SJCRH30 (cell line): ENCODE measurements at regions not wholly inside any gene's neighbourhood (a gene's known extent, or its start where the extent isn't known, plus 50 kb on each side); places are given as distances from the start of the nearest gene placed in this dataset.
A peak's percentile ranks its signal among the peaks of the same experiment; 100 is the strongest.

ENCODE experiments used
- DNase-seq, 2 experiments: peaks; one replicate each; pipeline ENCODE4 v3.0.0-alpha.2; 2015 to 2020
- H3K27ac ChIP-seq: fragments of 250-450 bp; sonication (Bioruptor Pico); 2 replicates; pipeline ENCODE4 v1.5.1; 2020; ENCODE audit warnings: mild to moderate bottlenecking, moderate library complexity
- H3K27me3 ChIP-seq: fragments of 250-450 bp; sonication (Bioruptor Pico); 2 replicates; pipeline ENCODE4 v1.5.1; 2020; ENCODE audit warnings: mild to moderate bottlenecking, moderate library complexity
- H3K36me3 ChIP-seq: fragments of 250-450 bp; sonication (Bioruptor Pico); 2 replicates; pipeline ENCODE4 v1.5.1; 2020; ENCODE audit warnings: mild to moderate bottlenecking, moderate library complexity
- H3K4me1 ChIP-seq: fragments of 250-450 bp; sonication (Bioruptor Pico); 2 replicates; pipeline ENCODE4 v1.5.1; 2020; ENCODE audit warnings: mild to moderate bottlenecking, moderate library complexity
- H3K4me3 ChIP-seq: fragments of 250-450 bp; sonication (Bioruptor Pico); 2 replicates; pipeline ENCODE4 v1.5.1; 2020; ENCODE audit warnings: mild to moderate bottlenecking, moderate library complexity
- H3K9me3 ChIP-seq: fragments of 250-450 bp; sonication (Bioruptor Pico); replicated peaks from 2 replicates; pipeline ENCODE4 v1.5.1; 2020; ENCODE audit warnings: mild to moderate bottlenecking, moderate library complexity

DNA sequence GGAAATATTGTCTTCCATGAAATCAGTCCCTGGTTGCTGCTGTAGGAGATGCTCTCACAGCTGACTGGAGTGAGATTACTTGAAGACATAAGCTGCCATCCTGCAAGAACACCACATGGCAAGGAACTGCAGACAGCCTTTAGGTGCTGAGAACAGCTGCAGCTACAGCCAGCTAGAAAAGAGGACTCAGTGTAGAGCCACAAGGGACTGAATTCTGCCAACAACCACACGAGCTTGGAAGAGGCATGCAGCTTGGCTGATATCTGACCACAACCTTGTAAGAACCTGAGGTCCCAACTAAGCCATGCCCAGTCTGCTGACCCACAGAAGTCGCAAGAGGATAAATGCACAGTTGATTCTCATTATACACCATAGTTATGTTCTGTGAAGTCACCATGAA, 181.8 kb upstream of the ARL4C start:
- DNase-seq: peak; percentile 82 to 86
- Histone ChIP-seq H3K4me3 (no peak overlapping the region), H3K4me1 (peaks cover 56% of the 10 kb centered on the region), H3K36me3 (no peaks in the 10 kb centered on the region), H3K9me3 (no peaks in the 10 kb centered on the region), H3K27me3 (no peaks in the 10 kb centered on the region), H3K27ac (peak overlapping the region; percentile 48)

DNA sequence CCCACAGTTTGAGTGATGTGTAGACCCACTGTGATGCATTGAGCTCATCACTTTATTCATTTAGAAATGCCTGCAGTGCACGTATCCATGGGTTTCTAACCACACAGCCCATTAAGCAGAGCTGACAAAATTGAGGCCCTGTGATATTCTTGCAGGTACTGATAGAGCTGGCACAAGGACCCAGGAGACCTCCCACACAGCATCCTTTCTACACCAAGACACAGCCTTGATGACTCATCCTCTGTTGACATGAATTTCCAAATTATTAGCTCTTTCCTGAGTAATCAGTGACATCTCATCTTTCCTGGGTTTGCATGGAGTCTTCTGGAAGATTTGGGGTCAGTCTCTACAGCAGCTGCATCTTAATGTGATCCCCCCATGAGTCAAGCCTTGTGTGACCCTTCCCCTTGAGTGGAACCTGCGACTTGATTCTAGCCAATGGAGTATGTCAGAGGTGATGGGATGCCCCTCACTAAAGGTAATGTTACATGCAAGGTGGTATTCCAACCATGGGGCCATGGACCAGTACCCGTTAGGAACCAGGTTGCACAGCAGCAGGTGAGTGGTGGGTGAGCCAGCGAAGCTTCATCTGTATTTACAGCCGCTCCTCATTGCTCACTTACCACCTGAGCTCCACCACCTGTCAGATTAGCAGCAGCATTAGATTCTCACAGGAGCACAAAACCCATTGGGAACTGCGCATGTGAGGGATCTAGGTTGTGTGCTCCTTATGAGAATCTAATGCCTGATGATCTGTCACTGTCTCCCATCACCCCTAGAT, 181.1 kb upstream of the ARL4C start:
- no peaks in the 10 kb centered on the region for H3K27me3 ChIP-seq
- H3K4me3 ChIP-seq: no peak overlapping the region
- H3K27ac ChIP-seq: no peak overlapping the region
- DNase-seq: no peak
- H3K9me3 ChIP-seq: no peaks in the 10 kb centered on the region
- H3K36me3 ChIP-seq: no peaks in the 10 kb centered on the region
- peaks cover 55% of the 10 kb centered on the region for H3K4me1 ChIP-seq

DNA sequence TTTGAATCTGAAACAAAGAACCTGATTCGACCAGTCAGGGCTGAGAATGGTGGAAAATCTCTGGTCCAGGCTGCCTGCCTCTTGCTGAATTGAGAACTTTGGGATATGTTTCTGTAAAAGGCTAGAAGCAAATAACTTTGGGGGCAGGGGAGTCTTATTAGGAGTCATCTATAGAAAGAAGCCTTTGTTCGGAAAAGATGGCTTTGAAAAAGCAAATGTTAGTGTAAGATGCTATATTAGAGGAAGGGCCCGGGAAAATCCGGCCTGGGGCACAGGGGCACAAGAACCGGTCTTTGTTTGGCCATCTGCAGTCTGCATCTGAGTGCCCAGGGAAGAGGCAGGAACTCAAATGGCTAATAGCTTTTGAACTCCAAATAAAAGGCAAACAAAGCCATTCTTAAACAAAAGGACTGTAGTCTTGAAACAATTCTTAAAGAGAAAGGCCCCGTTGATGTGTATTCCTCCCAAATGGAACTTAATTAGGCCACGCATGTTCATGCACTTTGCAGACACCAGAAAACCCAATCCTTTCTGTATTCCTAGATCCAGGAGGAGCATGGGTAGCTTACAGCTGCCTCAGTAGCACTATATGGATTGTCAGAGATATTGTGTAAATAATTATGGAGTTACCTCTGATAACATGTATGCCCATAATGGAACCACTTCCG, 180.0 kb upstream of the ARL4C start:
- H3K4me1 ChIP-seq: peaks cover 51% of the 10 kb centered on the region
- no peak overlapping the region for H3K4me3 ChIP-seq
- DNase-seq: no peak
- no peaks in the 10 kb centered on the region for H3K27me3 ChIP-seq
- H3K36me3 ChIP-seq: no peaks in the 10 kb centered on the region
- no peak overlapping the region for H3K27ac ChIP-seq
- no peaks in the 10 kb centered on the region for H3K9me3 ChIP-seq

DNA sequence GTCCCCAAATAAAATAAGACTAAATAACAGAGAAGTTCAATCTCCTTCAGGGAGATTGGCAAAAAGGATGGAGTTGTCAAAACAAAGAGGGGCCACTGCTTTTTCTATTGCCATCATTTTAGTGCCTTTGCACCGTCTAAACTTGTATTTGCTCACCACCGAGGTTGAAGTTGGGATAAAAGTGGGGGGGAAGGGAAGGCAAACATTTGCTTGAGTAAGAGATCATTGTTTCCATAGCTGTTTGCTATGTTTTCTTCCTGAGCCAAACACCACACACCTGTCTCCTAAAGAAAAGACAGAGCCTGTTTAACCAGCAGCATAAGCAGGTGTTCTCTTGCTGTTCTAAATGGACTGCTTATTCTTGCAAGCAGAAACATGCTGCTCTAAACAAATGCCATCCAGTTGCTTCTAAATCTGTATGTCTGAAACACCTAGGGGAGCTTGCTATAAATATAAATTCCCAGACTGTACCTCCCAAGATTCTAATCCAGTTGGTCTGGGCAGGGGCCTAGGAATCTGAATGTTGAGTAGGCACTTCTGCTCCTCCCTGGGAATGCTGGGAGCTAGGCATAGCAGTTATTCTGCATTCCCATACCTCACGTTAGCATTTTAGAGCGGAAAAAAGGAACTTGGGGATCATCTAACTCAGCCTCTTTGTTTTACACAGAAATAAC, 179.4 kb upstream of the ARL4C start:
- no peak overlapping the region for H3K4me3 ChIP-seq
- peaks cover 45% of the 10 kb centered on the region for H3K4me1 ChIP-seq

DNA sequence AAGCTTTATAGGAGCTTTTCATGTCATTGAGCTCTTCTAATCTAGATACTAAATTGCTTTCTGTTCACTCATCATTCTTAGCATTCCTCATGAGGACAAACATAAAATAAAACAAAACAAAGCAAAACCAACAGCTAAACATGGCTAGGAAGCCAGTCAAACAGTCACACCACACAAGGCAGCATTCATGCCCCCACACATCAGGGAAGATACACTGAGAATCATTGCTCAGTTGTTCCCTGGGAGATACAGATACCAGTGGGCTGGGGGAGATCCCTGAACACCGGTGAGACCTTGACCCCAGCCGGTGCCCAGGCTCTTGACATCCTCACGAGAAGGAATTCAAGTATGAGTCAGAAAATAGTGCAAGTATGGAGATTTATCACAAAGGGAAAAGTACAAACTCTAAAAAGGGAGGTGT, 177.9 kb upstream of the ARL4C start:
- Histone ChIP-seq H3K27ac (no peak overlapping the region), H3K36me3 (no peaks in the 10 kb centered on the region), H3K4me3 (no peak overlapping the region), H3K27me3 (no peaks in the 10 kb centered on the region), H3K9me3 (no peaks in the 10 kb centered on the region), H3K4me1 (peaks cover 32% of the 10 kb centered on the region)
- DNase-seq: no peak

More for the DNA sequence above, 179.4 kb upstream of the ARL4C start:
- H3K27me3 ChIP-seq: no peaks in the 10 kb centered on the region
- H3K27ac ChIP-seq: no peak overlapping the region
- no peaks in the 10 kb centered on the region for H3K9me3 ChIP-seq
- no peaks in the 10 kb centered on the region for H3K36me3 ChIP-seq
- peak in 1 of 2 experiments; percentile 18 for DNase-seq

DNA sequence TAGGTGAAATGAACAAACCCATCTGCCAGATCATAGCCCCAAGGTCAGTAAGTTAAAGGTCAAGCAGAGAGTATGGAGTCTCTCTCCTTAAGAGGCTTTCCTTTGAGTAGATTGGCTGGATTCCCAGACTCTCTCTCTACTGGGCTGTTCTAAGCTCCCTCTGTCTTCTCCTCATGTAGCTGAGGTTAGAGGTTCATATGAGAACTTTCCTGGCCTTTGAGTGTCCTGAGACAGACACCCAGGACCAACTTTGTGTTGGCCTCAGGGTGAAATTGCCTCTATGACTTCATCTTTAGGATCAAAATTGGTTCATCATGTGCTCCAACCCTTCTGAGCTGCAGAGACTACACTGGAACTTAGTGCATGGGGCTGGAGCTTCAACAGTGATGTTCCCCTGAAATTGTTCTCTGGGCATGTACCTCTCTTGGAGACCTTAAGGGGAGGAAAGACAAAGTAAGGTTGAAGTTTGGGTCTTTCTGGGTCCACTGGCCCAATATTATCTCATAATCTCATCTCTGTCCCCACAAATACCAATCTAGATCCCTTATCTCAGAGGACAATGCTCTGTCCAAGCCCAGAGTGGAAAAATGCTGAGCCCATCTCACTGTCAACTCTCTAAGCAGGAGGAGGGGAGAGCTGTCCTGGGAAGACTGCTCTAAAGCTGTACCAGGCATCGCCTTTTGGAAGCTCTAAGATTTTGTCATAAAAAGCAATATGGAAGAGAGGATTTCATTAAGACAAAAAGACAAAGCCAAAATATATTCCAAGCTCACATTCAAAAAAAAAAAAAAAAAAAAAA, 177.3 kb upstream of the ARL4C start:
- H3K9me3 ChIP-seq: no peaks in the 10 kb centered on the region
- no peaks in the 10 kb centered on the region for H3K36me3 ChIP-seq
- no peak for DNase-seq
- H3K4me1 ChIP-seq: peaks cover 25% of the 10 kb centered on the region
- H3K4me3 ChIP-seq: no peak overlapping the region
- no peak overlapping the region for H3K27ac ChIP-seq
- H3K27me3 ChIP-seq: no peaks in the 10 kb centered on the region

DNA sequence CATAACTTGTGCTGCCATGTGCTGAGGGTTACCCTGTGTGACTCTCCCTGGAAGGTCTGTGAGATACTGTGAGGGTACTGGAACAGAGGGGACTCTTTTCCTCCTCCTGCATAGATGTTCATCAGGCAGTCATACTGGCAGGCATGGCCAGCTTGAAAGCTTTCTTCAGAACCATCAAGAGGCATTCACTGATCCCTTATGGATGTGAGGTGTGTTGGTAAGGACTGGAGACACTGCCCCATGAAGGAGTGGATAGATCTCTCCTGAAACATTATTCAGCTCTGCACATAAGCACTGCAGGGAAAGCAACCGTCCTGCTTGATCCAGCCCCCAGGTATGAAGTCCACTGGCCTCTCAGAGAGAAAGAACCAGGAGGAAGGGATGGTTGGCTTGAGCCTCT, 176.6 kb upstream of the ARL4C start:
- Histone ChIP-seq H3K27ac (no peak overlapping the region), H3K4me3 (no peak overlapping the region), H3K9me3 (no peaks in the 10 kb centered on the region), H3K4me1 (peaks cover 20% of the 10 kb centered on the region), H3K27me3 (no peaks in the 10 kb centered on the region), H3K36me3 (no peaks in the 10 kb centered on the region)
- no peak for DNase-seq

DNA sequence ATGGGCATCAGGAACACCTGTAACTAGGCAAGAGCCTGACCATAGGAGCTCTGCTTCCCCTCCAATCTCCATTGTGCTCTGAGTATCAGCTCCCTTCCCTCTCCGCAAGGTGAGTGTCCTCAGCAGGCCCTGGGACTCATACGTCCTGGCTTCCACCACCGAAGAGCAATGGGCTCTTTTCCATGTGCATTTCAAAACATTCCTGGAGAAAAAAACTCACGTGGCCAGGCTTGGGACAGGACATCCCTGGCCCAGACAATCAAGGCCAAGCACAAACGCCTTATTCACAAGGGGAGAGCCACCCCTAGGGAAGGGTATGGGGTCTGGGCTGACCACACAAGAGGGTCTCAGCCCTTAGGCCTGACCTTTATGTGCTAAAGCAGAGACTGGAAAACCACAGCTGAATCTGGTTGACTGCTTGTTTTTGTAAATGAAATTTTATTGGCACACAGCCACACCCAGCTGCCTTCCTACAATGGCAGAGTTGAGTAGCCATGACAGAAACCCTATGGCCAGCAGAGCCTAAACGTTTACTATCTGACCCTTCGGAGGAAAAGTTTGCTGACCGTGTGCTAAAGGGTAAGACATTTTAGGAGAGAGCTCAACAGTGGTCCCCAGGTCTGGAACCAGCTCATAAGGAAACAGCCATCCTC, 175.7 kb upstream of the ARL4C start:
- Histone ChIP-seq H3K4me1 (peaks cover 12% of the 10 kb centered on the region; the same call in 1 of the 2 replicates), H3K36me3 (no peaks in the 10 kb centered on the region), H3K27me3 (no peaks in the 10 kb centered on the region), H3K9me3 (no peaks in the 10 kb centered on the region), H3K27ac (no peak overlapping the region), H3K4me3 (no peak overlapping the region)
- peak in 1 of 2 experiments; percentile 25 for DNase-seq

DNA sequence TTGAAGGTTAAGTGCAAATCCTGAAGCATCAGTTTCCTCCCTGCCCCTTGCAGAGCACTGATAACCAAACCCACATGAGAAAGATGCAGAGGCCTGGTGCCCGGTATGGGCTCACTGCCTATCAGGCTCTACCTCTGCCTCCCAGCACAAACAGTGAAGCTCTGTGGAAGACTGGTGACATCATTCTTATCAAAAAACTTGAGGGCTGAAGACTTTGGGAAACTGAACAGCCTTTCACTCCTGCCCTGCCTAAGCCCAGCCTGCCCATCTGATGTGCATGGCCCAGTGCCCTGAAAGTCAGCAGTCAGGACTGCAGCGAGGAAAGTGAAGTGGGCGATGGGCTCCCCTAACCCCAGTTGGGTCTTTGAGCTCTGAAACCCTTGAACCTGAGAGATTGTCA, 174.8 kb upstream of the ARL4C start:
- H3K9me3 ChIP-seq: no peaks in the 10 kb centered on the region
- H3K27me3 ChIP-seq: no peaks in the 10 kb centered on the region
- no peaks in the 10 kb centered on the region for H3K36me3 ChIP-seq
- peaks cover 10% of the 10 kb centered on the region; the same call in 1 of the 2 replicates for H3K4me1 ChIP-seq
- H3K27ac ChIP-seq: no peak overlapping the region
- DNase-seq: no peak
- no peak overlapping the region for H3K4me3 ChIP-seq

DNA sequence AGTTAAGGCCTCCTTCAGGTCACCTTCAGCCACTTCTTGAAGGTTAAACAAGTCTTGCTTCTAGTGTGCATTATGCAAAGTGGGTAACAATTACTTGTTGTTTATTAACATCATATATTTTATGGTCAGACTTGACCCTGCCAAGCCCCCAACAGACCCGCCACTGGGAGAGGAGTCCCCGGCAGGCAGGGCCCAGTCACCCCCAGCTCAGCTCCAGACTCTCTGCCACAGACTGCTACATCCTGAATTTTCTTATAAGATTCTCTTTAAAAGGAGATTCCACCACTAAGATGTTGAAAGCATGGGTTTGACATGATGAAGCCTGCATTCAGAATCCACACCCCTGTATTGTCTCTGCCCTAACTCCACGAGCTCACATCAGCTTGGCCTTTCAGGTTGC, 174.3 kb upstream of the ARL4C start:
- Histone ChIP-seq H3K4me1 (peaks cover 5% of the 10 kb centered on the region; the same call in 1 of the 2 replicates), H3K9me3 (no peaks in the 10 kb centered on the region), H3K27me3 (no peaks in the 10 kb centered on the region), H3K27ac (no peak overlapping the region), H3K36me3 (no peaks in the 10 kb centered on the region), H3K4me3 (no peak overlapping the region)
- DNase-seq: no peak

DNA sequence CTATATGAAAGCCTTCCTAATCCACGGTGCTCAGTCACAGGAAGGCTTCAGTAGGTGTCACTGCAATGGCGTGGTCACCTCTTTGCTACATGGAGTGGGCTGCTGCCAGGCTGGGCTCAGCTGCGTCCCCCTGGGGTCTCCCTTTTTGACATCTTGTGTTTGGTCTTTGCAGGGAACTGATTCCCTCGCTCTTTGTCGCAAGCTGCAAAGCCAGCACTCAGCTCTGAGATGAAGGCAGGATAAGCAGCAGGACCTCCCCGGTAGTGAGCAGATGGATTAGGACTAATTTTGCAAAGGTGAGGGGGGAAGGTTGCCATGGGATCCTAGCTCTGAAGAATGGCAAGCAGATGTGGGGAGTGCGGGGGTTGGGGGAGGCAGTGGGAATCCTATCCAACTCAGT, 173.9 kb upstream of the ARL4C start:
- Histone ChIP-seq H3K27ac (no peak overlapping the region), H3K4me3 (no peak overlapping the region)
- DNase-seq: no peak

DNA sequence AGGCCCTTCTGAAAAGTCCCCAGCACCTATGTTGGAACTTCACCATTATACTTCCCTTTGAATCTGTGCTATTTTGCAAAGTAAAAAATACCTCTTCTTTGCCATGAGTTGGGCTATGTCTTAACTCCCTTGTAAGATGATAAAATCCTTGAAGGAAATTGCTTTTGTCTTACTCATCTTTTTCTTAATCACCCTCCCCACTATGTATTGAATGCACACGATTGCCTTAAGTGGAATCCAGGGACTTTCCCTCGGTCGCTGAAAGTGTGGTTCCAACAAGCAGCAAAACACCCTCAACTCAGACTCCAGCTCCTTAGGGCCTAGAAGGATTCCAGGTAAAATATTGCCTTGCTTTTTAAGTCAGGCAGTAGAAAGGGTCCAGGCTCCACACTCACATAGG, 173.2 kb upstream of the ARL4C start:
- peaks cover 3% of the 10 kb centered on the region; the same call in 1 of the 2 replicates for H3K4me1 ChIP-seq
- no peak overlapping the region for H3K27ac ChIP-seq
- no peaks in the 10 kb centered on the region for H3K9me3 ChIP-seq
- H3K36me3 ChIP-seq: no peaks in the 10 kb centered on the region
- H3K27me3 ChIP-seq: no peaks in the 10 kb centered on the region
- no peak overlapping the region for H3K4me3 ChIP-seq
- no peak for DNase-seq

More for the DNA sequence above, 173.9 kb upstream of the ARL4C start:
- Histone ChIP-seq H3K9me3 (no peaks in the 10 kb centered on the region), H3K36me3 (no peaks in the 10 kb centered on the region), H3K27me3 (no peaks in the 10 kb centered on the region), H3K4me1 (peaks cover 3% of the 10 kb centered on the region; the same call in 1 of the 2 replicates)

DNA sequence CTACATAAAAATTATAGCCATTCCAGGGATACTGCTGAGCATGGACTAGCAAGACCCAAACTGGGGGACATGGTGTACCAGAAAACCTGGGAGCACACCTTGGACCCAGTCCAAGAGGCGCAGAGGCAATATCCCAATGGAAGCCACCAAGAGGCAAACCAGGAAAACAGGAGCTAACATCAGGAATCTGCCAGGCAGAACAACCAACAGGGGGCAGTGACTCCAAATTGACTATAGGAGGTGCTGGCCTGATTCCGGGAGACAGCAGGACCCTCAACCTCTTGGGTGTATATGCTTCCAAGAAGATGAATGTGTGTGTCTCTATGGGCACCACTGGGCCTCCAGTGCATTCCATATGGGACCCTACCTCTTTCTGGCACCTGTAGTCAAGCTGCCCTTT, 172.7 kb upstream of the ARL4C start:
- H3K4me3 ChIP-seq: no peak overlapping the region
- no peaks in the 10 kb centered on the region for H3K36me3 ChIP-seq
- no peaks in the 10 kb centered on the region for H3K27me3 ChIP-seq
- peak in 1 of 2 experiments; percentile 25 for DNase-seq
- H3K4me1 ChIP-seq: peaks cover 3% of the 10 kb centered on the region; the same call in 1 of the 2 replicates
- no peaks in the 10 kb centered on the region for H3K9me3 ChIP-seq
- H3K27ac ChIP-seq: no peak overlapping the region

DNA sequence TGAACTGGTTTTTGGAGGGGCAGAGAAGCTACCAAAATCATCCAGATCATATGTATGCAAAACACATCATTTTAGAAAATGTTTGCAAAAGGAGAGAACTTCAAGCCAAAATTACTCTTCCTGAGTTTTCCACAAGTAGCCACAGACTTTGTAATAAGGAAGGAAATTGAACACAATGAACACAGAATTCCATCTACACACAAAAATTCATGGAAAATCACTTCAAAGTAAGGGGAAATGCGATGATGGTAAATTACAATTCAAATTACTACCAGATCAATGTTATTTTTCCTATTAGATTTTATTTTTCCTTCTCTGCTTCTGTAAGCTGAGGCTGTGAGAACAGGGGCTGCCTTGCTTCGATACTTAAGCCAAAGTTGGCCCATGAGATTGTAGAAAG, 172.1 kb upstream of the ARL4C start:
- Histone ChIP-seq H3K4me3 (no peak overlapping the region), H3K27ac (no peak overlapping the region), H3K27me3 (no peaks in the 10 kb centered on the region), H3K4me1 (peaks cover 3% of the 10 kb centered on the region; the same call in 1 of the 2 replicates), H3K9me3 (no peaks in the 10 kb centered on the region), H3K36me3 (no peaks in the 10 kb centered on the region)
- DNase-seq: no peak
